GM12875 (cell line): ENCODE measurements at regions not wholly inside any gene's neighbourhood (a gene's known extent, or its start where the extent isn't known, plus 50 kb on each side); places are given as distances from the start of the nearest gene placed in this dataset.

Experiments
- H3K4me3 ChIP-seq: one replicate; pipeline ENCODE4 v1.5.1; 2011; ENCODE audit warnings: low read depth, low read length, control low read depth
- CTCF ChIP-seq: IDR thresholded peaks from 2 replicates; pipeline ENCODE4 v1.5.1; 2011; ENCODE audit warnings: low read depth, mild to moderate bottlenecking, control low read depth, inconsistent platforms, low read length, moderate library complexity, borderline replicate concordance; ENCODE audit not compliant: insufficient read depth

DNA sequence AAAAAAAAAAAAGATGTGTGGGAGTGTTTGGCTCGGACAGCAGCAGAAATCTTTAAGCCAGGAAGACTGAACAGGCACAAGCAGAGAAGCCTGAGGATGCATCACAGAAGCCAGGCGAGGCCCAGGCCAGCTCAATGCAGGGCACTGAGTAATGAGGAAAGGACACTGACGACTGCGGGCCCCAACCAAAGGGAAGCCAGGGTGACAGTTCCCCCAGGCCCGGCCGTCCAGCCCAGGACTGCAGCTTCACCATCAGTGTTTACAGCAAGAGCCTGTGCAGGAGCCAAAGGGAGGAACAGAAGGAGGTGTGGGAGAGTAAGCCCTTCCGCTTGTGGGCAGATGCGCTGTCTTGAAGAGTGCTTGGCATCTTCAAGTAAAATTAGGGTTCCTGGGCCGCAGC lies 205.3 kb upstream of the SFSWAP start:
- TF ChIP-seq CTCF, result no peak
- H3K4me3 ChIP-seq, result no peak overlapping the region

GRCh38 chr12:131506426-131506825 lies 204.5 kb upstream of the SFSWAP start:
- no peak for TF ChIP-seq CTCF
- no peak overlapping the region for H3K4me3 ChIP-seq

DNA sequence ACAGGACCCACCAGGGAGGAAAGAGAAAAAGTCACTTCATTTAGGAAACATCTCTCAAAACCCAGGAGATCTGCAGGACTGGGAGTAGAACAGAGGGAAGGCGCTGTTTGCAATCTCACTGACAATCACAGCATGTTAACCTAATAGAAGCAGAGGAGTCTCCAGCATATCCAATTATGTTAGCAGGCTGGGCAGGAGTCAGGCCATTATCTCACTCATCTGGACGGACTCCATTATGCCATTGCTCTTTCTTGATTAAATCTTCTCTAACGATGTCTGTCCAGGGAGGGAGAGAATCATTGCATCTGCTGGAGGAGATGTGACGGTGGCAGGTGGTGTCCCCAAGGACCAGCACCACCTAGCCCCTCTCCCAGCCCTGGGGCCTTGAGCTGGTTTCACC lies 203.8 kb upstream of the SFSWAP start:
- TF ChIP-seq CTCF, result no peak
- H3K4me3 ChIP-seq, result no peak overlapping the region

DNA sequence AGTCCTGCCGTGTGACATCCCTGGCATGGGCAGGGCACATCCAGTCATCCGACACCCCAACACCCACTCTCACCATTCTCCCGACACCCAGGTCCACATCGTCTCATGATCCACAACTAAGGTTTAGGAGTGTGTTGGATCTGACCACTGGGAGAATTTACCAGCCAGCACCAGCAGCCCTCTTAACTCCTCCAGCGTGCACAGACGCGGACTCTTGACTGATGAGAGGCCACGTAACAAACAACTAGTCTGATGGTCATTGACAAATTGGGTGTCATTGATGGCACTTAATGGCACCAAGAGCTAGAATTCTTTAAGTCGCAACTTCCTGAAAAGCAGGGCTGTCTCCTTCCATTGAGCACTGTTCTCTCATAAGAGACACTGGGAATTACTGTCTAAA lies 203.0 kb upstream of the SFSWAP start:
- H3K4me3 ChIP-seq, result no peak overlapping the region
- no peak for TF ChIP-seq CTCF

- no peak overlapping the region for H3K4me3 ChIP-seq
- TF ChIP-seq CTCF, result no peak
These were observed 201.2 kb upstream of the SFSWAP start for GRCh38 chr12:131509701-131510100.

DNA sequence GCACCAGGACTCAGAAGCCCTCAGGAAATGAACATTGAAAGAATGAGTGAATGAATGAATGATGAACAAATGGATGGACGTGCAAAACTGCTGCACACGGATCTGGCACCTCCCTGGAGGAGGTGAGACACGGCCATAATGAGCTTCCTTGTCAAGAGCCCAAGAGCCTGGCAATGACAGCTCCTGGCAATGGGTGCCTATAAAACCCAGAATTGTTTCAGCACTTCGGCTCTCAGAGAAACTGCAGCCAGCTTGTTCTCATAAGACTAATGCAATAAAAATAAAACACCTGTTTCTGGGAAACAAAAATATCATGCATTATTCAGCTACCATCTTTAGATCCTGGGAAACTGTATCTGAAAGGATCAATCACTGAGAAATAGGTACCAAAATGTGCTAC lies 200.5 kb upstream of the SFSWAP start:
- no peak for TF ChIP-seq CTCF
- H3K4me3 ChIP-seq, result no peak overlapping the region

- no peak overlapping the region for H3K4me3 ChIP-seq
- no peak for TF ChIP-seq CTCF
These were observed 199.5 kb upstream of the SFSWAP start for GRCh38 chr12:131511391-131511802.
